HG02943 (cell line): ENCODE measurements at regions not wholly inside any gene's neighbourhood (a gene's known extent, or its start where the extent isn't known, plus 50 kb on each side); places are given as distances from the start of the nearest gene placed in this dataset.

Source experiments
- ATAC-seq: cut with Tn5 transposase; IDR thresholded peaks from one replicate; pipeline ENCODE4 v1.9.1; 2021; ENCODE audit warnings: mild to moderate bottlenecking, low read depth, moderate library complexity; ENCODE audit not compliant: unreplicated experiment

- ATAC-seq = no peak
Measured at GRCh38 chr5:128870373-128870772, 94.9 kb upstream of the SLC27A6 start.

DNA sequence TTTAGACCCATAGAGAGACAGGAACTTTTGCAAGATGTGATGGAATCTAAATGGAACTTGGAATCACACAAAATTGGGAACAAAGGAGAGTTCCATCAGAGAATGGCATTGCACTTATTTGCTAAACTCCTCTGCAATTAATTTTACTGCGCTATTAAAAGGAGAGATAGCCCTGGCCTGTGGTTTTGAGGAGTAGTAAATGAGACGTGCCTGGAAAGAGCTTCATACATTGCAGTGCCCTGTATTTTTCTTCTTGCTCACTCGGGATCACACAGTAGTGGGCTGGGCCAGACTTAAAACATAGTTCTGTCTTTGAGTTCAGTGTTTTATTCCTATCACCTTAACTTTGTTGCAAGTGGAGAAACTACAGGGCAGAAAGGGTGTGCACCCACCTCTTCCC lies 94.4 kb upstream of the SLC27A6 start:
- no peak for ATAC-seq

DNA sequence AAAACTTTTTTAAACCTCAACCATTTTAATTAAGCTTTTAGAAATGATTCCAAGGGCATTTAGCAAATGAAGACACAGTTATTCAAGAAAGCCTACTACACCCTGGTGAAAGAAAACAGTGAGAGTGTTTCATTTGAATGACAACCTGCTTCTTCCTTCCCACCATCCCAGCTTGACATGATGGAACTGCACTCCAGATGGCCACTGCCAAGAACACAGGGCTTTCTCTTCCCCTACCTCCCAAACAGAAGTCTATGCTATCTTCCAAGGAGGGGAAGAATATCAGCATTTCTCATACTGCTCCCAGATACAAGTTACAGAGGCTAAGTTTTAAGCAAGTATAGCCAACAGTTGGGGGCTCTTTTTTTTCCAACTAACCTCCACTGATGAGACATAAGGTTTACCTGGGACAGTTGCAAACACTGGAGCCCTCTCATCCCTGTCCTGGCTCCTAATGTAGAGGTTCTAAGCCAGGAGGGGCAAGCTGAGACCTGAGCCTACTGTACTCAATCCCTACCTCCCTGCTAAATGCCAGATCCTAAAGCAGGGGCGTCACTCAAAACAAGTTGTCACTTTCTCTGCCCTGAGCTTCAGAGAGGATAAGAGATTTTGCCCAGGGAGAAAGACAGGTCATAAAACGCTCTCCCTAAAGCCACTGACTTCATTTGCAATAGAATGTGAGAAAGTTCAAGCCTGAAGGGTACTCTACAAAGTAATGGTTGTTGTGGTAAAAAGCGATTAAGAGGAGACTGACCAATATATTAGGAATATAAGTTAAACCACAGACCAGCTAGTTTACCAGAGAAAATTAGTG lies 88.5 kb upstream of the SLC27A6 start:
- no peak for ATAC-seq

DNA sequence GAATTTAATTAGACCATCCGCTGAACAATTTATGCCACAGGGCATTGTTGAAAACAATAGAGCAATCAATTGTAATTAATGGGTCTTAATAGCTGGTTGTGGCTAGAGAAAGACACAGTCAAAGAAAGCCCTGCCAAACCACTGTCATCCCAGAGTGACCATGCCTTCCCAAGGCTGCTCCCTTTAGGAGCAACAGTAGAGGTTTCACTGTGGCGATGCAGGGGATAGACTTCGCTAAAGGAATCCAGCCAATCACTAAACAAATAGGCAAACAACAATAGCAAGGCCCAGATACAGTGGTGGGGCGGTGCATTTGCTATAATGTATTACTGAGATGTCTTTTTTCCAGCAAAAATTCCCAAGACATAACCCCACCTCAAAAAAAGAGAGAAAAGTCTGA lies 87.8 kb upstream of the SLC27A6 start:
- ATAC-seq = no peak

- ATAC-seq = no peak
Measured at GRCh38 chr5:128881502-128882018, 83.7 kb upstream of the SLC27A6 start.

DNA sequence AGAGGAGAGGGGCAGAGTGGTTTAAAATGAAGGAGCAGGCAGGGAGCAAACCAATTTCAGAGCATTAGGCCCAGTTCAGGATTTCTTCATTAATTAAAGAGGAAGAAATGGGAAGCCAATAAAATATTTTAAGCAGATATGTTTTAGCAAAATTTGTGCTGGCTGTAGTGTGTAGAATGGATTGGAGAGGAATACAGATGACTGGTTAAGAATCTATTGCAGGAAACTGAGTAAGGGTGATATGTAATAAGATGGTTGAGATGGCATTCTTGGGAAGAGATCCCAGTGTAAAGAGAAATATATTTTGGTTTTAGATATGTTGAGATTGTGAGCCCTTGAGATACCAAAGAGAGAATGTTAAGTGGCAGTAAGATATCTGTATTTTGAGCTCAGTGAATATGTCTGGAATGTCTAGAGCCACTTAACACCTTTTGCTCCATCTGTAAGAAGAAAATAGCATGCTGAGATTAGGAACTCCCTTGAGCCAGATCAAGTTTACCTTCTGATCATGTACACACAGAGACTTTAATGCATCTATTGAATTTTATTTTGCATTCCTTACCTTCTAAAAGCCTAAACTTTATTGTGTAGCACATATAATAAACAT lies 79.5 kb upstream of the SLC27A6 start:
- no peak for ATAC-seq

GRCh38 chr5:128895122-128895521 lies 70.2 kb upstream of the SLC27A6 start:
- no peak for ATAC-seq

- ATAC-seq = no peak
Measured at GRCh38 chr5:128896675-128897074, 68.6 kb upstream of the SLC27A6 start.

- no peak for ATAC-seq
Measured at GRCh38 chr5:128903550-128903949, 61.7 kb upstream of the SLC27A6 start.

DNA sequence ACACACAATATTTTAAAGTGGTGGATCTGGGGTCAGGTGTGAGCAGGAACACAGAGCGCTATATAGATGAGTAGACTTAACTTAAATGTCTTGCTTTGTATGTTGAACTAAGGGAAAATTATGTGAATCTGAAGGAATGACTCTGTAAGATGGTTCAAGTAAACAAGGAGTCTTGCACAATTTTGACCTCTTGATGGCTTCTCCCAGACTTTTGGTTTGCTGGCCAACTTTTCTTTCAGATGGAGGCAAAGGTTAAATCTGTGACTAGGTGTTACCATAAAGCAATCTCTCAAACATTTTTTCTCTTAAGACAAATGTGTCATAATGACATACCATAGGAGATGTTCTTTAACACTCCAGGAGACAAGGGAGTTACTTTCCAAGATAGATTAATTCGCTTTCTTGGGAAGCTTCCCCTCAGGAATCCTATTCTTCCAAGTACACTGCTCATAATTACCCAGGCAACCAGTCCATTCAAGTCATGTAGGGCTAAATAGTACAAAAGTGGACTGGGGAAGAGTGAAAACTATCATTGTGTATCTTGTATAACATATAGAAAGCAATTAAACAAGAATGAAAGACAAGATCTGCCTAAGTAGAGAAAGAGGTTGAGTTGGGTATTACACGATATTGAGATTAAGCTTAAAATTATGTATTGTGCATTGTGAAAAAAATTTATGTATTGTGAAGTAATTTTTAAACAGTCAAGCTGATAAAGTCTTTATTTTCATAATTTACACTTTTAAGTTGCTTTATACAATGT lies 60.3 kb upstream of the SLC27A6 start:
- ATAC-seq = no peak

DNA sequence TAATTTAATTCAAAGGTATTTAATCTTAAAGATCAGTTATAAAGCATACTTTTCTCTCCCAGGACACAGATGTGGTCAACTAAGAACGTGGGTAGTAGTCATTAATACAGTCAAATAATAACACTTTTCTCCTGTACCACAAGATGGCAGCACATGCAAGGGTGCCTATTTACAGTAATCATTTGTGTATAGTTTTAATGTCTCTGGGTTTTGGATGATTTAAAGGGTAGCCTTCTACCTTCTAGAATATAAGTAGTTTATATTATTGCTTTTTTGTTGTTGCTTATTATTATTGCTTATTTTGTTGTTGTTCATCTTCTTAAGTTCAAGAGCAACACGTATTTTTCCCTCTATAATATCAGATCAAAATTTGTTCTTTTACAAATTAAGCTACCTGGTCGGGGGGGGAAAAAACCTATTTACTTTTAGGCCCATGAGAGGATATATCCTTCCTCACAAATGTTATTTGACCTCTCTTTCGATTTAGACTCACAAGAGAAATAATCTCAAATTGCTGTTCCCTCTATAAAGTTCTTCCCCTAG lies 59.6 kb upstream of the SLC27A6 start:
- ATAC-seq = peak; percentile 79

GRCh38 chr5:128913551-128913950 lies 51.7 kb upstream of the SLC27A6 start:
- no peak for ATAC-seq
